GM19372 (cell line): ENCODE measurements at regions not wholly inside any gene's neighbourhood (a gene's known extent, or its start where the extent isn't known, plus 50 kb on each side); places are given as distances from the start of the nearest gene placed in this dataset.

Experiments
- ATAC-seq: cut with Tn5 transposase; IDR thresholded peaks from one replicate; pipeline ENCODE4 v1.9.1; 2021; ENCODE audit warnings: mild to moderate bottlenecking, low read depth, moderate library complexity; ENCODE audit not compliant: unreplicated experiment

- no peak for ATAC-seq
Measured at GRCh38 chr12:93170928-93171327, 206.8 kb upstream of the NUDT4 start.

DNA sequence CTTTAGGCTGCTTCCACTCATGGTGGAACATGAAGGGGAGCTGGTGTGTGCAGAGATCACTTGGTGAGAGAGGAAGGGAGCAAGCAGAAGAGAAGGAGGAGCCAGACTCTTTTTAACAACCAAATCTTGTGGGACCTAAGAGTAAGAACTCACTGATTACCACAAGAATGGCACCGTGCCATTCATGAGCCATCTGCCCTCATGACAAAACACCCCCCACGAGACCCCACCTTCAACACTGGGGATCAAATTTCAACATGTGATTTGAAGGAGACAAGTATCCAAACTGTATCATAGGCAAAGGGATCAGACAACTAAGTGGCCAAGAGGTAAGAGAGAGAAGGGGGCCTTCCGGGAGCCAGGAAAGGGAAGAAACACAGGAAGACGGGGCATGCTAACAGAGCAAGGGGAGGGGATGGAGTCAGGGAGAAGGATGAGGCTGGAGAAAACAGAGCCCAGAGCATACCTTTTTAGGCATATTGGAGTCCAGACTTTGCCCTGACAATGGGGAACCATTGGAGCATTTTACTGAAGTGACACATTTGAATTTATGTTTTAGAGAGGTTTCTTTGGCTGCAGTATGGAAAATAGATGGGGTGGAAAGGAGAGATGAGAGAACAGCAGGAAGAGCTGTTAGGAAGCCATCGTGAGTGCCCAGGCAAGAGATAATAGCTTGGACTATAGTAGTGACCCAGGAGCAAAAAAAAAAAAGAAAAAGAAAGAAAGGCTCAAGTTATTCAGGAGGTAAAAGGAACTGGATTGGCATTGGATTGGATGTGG, 204.4 kb upstream of the NUDT4 start:
- no peak for ATAC-seq

GRCh38 chr12:93174048-93174447, 203.7 kb upstream of the NUDT4 start:
- no peak for ATAC-seq

DNA sequence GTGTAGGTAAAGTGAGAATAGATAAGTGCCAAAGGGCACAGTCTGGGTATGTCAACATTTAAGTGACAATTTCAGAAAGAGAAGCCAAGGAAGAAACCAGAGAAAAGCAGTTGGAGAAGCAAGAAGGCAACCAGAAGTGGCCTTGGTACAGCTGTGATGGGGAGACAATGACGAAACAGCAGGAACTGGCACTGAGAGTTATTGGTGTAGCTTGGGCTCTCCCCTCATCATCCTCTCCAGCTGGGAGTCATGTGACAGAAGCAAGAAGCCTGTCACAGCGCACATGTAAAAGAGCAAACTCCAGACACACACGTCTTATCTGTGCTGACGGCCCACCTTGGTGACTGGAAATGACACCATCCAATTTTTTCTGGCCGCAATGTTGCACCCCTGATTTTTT, 203.3 kb upstream of the NUDT4 start:
- ATAC-seq, result no peak

- no peak for ATAC-seq
Measured at GRCh38 chr12:93176165-93176564, 201.6 kb upstream of the NUDT4 start.

- ATAC-seq, result no peak
Measured at GRCh38 chr12:93176610-93177126, 201.1 kb upstream of the NUDT4 start.

DNA sequence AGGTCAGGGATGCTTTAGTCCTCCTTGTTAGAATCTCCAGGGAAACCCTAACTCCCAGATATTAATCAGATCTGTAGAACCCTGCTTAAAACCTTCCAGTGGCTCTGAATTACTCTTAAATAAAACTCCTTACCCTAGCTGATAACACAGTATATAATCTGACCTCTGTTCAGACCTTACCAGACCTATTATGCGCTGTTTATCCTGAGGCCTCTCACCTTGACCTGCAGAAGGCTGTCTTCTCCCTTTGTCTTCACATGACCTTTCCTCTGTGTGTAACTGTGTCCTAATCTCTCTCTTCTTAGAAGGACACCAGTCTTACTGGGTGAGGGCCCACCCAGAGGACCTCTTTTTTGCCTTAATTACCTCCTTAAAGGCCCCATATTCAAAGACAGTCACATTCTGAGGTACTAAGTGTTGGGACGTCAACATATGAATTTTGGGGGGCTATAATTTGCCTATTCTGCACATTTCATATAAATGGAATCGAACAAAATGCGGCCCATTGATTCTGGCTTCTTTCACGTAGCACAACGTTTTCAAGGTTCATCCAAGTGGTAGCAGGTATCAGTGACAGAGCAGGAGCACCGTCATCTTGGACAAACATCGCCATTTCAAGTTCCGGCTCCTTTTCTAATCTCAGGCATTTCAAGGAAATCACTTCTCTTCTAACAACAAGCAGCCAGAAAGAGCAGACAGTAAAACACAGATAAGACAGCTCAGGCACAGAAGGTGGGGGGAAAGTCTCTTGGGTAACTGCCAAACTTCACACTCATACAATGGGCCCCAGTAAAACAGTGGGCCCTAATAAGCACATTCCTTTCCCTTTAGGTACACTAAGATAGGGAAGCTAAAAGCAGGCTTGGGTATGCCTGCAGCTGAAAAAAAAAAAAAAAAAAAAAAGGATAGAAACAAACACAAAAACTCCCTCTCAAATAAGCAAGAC, 200.2 kb upstream of the NUDT4 start:
- no peak for ATAC-seq

- no peak for ATAC-seq
Measured at GRCh38 chr12:93178154-93178878, 199.4 kb upstream of the NUDT4 start.

DNA sequence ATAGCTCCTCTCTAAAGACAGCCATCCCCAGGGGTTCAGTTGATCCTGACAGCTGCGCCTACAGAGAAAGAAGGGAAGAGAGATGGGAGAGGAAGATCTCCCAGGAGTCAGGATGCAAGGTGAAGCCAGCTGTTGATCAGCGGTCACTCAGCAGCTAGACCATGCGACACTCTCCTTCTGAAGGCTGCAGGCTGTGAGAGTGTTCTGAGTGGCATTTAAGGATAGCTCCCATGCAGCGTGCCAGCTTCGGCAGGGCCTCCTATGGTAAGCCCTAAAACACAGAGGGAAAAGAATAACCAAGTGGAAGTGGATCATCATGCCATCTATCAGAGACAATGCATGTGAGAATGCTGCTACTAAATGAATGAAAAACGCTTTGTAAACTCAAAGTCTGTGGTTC, 197.9 kb upstream of the NUDT4 start:
- no peak for ATAC-seq

DNA sequence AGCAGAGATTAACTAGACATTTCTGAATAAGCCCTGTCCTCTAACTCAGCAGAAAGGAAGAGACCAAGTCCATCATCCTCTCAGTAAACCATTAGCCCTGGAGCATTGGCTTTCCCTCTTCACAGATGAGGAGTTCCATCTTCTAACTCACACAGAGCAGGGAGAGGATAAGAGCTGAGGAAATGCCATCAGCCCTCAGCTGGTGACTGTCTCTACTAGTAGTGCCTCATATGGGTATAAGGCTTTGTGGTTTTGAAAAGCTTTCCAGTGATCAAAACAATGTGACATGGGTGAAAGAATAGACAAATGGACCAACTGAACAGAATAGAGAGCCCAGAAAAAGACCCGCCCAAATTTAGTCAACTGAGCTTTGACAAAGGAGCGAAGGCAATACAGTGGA, 197.2 kb upstream of the NUDT4 start:
- ATAC-seq, result no peak

- ATAC-seq, result no peak
Measured at GRCh38 chr12:93181409-93181965, 196.2 kb upstream of the NUDT4 start.

- ATAC-seq, result peak; percentile 92
Measured at GRCh38 chr12:93183940-93184671, 193.6 kb upstream of the NUDT4 start.

- ATAC-seq, result peak; percentile 26
Measured at GRCh38 chr12:93184672-93185368, 192.9 kb upstream of the NUDT4 start.

DNA sequence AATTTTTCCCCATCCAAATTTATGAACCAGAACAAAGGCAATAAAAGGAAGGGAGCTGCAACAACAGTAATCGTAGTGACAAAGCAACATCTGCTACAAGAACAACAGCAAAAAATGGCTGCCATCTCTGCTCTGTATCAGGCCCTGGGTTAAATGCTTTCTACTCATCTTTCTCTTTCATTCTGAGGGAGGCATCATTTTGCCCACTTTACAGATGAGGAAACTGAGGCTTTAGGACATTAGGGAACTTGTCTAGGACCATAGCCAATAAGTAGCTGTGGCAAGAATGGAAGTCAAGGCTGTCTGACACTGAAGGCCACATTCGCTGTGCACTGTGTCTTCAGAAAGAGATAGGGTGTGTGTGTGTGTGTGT, 192.4 kb upstream of the NUDT4 start:
- ATAC-seq, result no peak

GRCh38 chr12:93186131-93186530, 191.6 kb upstream of the NUDT4 start:
- no peak for ATAC-seq

DNA sequence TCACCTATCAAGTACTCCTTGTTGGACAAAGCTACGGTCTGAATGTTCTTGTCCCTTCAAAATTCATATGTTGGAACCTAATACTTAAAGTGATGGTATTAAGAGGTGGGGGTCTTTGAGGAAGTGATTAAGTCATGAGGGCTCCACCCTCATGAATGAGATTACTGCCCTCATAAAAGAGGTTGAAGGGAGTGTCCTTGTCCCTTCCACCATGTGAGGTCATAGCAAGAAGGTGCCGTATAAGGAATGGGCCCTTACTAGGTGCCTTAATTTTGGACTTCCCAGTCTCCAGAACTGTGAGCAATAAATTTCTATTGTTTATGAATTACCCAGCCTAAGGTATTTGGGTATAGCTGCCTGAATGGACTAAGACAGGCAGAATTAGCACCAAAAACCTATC, 191.1 kb upstream of the NUDT4 start:
- no peak for ATAC-seq

DNA sequence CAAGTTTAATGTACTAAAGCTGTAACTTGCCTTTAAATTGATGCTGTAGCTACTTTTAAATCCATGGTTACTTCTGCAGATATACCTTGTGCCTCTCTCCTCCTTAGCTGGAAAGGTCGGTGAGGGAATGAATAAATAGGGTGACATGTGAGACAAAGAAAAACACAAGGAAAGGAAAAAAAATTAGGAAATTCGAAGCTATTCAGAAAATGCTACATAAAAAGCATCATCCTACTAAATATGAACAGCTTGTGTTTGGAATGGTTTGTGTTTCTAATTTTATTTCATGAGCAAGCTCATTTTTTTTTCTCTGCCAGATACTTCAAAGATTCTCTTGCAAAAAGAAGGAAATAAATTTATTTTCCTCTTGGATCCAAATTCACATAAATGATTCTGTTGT, 186.3 kb upstream of the NUDT4 start:
- no peak for ATAC-seq

DNA sequence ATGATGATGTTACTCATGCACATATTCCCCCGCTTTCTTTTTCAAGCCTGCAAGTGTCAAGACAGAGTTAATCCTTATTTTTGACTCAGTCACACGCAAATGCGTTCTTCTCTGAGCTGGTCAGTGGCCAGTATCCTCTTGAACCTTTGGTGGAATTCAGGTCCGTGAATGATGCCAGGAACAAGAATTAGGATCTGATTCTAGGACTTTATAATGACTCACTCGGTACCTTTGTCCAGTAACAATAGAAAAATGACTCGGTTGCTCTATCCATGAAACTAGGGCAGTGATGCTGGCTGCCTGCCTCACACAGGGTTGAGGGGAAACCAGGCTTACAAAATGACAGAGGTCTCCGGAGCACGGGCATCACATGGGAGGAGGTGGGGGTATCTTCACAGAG, 185.8 kb upstream of the NUDT4 start:
- no peak for ATAC-seq

DNA sequence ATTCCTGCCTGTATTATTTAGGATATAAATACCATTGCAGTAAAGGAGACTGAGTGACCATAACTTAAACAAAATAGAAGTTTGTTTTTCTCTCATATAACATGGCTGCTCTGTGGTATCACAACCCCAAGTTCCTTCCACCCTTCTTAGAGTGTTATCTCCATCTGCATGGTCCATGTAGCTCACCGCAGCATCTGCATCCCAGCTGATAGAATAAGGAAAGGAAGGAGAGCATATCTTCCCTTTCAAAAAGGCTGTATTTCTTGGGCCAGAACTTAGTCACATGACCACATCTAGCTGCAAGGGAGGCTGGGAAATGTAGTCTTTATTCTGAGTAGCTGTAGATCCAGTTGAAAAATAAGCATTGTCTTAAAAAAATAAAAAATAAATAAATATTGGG, 184.8 kb upstream of the NUDT4 start:
- ATAC-seq, result no peak
